H4 (cell line): ENCODE measurements at regions not wholly inside any gene's neighbourhood (a gene's known extent, or its start where the extent isn't known, plus 50 kb on each side); places are given as distances from the start of the nearest gene placed in this dataset.
A peak's percentile ranks its signal among the peaks of the same experiment; 100 is the strongest.

ENCODE experiments used
- DNase-seq: peaks from one replicate; pipeline ENCODE4 v3.0.0-alpha.2; 2015; ENCODE audit warnings: low spot score

DNA sequence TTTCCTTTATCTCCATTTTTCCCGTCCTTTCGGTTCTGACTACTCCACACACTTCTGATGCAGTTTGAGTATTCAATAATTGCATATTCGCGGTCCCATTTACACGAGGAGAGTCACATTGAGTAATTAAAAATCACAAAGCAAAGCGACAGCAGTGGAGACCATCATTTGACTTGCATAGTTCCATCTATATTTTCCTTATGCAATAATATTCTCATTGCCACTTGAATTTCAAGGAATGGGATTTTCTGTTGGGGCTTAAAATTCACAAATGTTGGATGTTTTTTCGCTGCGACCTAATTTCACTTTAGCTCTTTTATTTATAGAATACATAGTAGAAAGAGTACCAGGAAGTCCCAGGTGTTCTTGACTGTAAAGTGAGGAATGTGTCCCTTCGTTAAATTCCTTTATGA, 186.8 kb downstream of the ZEB2 start:
- DNase-seq: no peak

DNA sequence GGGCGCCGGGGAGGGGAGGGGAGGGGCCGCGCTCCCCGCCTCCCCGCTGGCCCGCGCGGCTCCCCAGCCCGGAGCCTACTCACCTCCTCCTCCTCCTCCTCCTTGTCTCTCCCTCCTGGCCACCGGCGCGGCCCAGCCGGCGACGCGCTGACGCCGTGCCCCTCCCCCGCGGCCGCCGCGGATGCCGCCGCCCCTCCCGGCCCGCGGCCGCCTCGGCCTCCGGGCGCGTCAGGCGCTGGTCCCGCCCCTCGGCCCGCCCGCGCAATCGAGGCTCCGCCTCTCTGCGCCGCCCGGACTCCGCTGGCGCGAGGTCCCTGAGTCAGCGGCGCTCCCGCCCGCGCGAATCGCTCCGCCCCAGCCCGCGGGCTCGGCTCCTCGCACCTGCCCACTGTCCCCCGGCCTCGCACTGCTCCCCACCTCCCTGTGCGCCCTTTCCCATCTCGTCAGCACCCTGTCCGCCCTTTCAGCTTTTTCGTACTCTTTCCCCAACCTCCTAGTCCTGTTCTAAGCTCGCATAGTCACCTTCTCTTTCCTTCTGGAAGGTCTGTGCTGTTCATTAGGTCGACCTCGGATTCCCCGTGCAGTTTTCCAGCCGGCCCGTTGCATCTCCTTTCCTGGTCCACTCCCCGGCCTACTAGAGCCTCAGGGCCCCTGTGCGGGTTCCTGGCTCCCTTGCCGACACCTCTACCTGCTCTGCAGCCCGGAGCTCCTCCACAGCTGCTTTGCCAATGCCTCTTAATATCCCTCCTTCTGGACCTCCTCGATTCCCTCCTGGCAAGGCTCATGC, 187.4 kb downstream of the ZEB2 start:
- DNase-seq: peak; percentile 84

DNA sequence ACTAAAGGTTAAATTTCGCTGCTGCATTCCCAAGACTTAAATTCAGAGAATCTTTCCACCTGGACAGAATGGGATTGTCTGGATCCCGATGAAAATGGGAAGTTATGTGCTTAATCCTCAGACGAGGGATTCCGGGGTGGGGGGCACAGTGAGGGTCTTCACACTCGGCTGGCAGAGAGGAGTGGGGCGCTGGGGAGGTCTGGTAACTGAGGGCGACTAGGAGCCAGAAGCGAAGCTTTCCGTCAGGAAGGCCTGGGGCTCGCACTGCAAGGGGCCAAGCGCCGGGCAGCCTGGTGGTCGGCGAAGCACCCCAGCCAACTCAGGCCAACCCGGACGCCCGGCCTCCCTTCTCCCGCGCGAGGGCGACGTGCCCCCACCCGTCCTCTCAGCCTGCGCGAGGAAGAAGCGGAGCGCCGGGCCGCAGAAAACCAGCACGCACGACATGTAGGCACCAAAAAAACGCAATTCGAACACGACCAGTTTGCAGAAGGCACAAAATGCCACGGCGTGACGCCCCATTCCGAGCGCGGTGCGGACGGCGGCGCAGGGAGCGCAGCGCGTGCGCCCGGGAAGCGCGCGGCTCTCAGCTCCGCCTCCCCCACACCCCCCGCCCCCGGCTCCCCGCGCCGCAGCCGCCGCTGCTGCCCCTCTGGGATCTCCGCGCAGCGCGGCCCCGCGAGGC, 188.1 kb downstream of the ZEB2 start:
- peak; percentile 58 for DNase-seq

DNA sequence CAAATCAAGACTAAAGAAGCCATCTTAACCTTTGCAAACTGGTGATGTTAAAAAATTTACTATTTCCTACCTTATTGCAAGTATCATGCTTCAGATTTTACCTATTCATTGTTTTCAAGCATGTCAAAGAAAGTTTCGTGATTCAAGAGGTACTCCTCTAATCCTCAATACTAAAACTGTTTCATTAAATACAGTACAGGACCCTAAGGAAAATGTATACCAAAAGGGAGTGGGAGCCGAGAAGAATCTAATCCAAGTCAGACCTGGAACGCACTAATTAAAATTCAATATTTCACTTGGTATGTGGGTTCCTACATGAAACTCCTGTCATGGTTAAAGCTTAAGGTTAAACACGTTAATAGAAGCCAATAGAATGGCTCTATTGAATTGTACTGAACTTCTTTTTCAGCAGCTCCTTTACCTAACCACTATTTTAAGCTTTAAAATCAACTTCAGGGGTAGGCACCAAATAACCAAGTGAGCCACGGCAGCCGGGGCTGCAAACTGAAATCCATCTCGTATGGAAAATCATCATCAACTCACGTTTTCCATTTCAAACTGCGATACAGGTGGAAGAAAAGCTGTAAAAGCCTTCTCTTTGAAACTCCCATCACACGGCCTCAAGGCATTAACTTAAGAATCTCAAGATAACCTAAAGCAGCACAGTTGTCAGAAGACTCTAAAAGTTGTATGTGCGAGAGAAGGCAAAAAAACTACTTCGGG, 188.8 kb downstream of the ZEB2 start:
- no peak for DNase-seq

DNA sequence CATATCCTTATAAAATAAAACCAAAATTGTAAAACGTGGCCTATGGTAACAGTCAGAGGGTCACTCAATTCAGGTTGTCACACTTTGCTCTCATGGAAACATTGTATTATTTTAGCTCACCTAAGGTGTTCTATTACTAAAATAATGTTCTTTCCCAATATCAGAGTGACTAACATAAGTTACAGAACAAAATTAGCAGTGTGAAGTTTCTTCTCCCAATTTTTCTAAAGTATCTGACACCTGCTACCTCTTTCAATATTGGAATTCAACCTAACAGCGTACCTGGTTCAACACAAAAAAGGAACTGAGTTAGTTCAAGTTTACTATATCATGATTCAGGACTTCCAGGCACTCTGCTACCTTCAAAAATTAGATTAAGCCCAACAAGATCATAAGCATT, 190.4 kb downstream of the ZEB2 start:
- DNase-seq: no peak

DNA sequence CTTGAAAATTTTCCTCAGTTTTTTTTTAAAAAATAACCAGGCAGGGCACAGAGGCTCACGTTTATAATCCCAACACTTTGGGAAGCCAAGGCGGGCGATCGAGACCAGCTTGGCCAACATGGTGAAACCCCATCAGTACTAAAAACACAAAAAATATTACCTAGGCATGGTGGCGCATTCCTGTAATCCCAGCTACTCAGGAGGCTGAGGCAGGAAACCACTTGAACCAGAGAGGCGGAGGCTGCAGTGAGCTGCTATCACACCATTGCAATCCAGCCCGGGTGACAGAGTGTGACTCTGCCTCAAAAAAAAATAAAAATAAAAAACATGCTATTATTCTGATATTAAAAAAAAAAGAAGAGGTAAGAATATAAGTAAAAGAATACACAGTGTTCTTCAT, 191.0 kb downstream of the ZEB2 start:
- DNase-seq: no peak

DNA sequence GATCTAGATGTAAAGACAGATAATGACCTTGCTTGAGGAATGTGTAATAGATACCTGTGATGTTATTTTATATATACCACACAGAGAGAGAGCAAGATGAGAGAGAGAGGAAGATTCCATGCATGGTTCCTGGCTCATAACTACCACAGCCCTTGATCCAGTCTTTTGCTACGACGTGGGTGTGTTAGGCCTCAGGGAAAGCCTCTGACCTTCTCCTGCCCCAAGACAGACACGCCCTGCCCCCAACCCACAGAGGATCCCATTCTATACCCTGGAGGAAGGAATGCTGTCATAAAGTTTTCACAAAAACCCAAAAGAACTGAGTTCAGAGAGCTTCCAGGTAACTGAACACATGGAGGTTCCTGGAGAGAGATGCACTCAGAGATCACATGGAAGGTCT, 193.1 kb downstream of the ZEB2 start:
- no peak for DNase-seq

DNA sequence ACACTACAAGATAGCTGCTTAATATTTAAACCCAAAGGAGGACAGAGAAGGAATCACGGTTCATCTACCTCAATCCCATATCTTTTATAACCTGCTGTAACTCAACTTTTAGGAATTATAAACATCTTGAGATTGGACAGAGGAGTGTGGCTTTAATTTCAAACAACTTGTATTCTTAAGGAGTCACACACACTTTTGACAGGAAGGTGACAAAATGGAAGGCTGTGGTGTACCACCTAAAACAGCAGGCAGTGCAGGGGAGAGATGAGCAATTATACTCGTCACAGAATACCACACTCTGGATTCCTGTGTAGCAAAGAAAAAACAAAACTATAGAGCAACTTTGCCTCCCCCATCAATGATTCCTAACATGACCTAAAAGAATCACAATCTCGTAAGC, 194.8 kb downstream of the ZEB2 start:
- DNase-seq: no peak

DNA sequence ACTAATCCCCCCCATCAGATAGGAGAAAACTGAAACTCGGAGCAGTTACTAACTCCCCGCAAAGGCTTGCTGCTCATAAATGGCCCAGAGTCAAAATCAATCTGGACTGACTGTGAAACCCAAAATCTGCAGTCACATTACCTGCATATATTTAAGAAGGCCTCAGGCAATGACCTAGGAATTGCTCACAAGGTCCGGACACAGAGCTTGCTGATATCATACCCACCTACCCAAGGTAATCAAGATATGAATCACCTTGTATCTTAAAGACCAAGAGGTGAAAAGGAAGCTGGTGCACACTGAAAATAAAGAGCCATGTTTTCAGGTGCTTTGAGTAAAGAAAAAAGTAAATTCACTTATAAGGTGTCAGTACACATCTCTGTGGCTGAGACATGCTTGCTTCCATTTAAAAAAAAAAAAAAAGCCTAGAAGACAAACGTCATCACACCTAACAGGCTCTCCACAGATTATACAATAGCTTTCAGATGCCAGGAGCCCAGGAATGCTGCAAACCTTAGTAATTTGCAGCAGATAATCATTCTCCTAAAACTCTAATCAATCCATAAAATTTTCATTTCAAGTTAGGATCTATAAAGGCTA, 195.4 kb downstream of the ZEB2 start:
- DNase-seq: no peak

DNA sequence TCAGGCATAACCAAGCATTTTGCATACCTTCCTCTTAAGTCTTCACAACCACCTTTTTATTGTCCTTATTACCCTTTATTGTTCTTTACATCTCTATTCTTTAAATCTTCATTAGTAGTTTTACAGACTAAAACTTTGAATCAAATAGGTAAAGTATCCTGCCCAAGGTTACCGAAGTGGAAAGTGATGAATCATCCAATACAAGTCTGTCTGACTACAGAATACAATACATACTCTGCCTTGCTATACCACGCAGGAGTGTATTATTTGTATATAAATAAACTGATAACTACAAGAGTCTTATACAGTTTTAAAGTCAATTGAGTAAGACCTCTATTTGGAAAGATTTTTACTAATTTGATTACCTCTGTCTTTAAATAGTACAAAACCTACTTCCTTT, 196.0 kb downstream of the ZEB2 start:
- DNase-seq: no peak

DNA sequence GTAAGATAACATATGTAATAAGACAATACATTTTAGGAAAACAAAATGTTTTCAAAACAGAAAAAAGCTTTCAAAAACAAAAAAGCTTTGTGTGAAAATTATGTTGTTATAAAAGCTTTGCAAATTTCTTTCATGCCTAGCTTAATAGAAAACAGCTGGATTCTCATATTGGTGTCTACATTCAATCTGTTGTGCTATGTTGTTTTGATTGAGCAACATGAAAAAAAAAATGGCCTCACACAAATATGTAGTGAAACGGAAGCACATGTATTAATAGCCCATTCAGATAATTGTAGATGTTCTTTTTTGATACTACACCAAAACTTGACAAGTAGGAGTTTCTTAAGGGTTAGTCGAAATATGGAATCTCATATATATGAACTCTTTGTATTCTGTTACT, 197.5 kb downstream of the ZEB2 start:
- DNase-seq: no peak

DNA sequence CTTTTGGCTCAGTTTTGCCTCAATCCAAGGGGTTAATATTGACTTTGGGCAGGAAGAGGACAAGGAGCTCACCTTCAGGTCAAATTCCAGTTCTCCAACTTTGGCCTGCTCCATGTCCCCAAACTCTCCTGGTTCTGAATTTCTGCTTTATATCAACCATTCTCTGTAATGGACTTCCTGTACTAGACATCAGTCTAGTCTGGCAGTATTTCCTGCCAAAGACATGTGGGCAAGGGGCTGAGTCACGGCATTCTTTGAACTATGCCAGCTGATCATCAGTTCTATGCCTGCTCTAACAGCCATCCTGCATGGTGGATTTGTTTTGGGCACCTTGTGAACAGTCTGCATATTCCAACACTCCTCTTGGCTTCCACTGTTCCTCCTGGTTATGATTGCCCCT, 199.4 kb downstream of the ZEB2 start:
- peak; percentile 75 for DNase-seq

DNA sequence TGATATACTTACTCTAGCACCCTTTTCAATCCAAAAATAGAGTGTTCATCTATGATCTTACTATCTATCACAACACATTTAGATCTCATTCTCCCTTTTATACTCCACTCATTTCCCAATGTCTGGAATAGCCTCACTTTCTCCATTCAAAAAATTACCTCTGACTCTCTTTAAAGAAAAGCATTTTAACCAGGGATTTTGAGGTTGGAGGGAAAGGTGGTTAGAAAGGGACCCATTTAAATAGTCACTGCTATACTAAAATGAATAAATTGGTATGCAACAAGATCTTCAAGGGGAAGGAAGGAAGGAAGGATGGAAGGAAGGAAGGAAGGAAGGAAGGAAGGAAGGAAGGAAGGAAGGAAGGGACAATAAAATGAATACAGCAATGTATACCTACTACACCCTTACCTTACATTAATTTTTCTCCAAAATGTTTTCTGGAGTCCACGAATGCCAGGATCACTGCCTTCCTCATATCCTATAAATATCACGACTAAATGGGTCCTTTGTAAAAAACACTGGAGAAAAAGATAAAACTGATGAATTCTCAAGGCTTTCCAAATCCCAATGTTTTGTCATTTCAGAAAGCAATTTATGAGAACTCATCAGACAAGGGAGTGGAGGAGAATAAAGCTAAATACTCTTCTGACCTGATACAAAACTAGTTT, 202.7 kb downstream of the ZEB2 start:
- no peak for DNase-seq

DNA sequence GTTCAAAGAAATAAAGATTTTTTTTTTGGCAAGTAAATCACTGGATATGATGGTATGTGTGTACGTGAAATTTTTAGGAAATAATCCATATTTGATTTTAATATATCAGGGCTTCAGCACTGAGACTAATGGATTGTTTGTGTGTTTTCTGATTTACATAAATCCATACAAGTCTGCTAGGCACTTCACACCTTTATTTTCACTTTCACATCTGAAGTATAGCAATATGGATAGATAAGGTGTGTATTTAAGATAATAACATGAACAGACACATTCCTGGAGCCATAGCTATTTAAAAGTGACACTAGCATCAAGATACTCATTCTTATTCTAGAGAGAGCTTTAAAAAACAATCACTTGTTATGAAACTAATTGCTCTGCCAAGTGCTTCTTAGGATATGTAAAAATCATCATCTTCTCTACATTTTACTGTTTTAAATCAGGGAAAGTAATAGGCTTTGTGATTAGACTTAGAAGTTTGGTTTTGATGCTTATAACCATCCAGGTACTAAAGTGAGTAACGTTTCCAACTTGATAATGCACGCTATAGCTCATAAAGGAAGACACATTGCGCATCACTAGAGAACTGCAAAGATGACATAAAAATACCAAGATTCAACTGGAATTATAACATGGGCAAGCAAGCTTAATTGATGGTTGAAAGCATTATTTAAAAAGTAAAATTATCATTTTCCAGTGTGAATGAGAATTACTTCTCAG, 208.9 kb downstream of the ZEB2 start:
- no peak for DNase-seq

DNA sequence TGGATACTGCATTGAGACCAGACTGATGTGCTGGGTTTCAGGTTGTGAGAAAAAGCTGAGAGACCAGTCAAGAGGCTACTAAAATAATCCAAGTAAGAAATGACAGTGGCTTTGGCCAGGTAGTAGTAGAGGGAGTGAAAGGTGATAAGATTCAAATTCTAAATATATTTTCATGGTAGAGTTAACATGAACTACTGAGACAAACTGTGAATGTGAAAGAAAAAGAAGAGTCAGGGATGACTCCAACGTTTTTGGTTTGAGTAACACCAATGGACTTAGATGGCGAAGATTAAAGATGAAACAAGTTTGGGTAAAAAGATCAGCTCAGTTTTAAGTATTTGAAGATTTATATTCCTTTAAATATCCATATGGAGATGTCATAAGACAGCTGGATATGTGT, 209.4 kb downstream of the ZEB2 start:
- DNase-seq: no peak

DNA sequence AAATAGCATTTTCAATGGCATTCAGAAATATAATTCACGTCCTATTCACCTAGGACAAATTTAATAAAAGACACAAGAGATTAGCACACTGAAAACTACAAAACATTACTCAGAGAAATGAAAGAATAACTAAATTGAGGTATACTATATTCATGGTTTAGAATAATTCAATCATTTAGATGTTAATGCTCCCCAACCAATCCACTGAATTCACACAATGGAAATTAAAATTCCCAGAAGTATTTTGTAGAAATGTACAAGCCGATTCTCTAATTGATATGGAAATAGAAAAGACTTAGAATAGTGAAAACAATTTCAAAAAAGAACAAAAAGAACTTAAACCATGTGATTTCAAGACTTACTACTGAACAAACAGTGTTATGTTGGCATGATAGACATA, 212.2 kb downstream of the ZEB2 start:
- DNase-seq: no peak

DNA sequence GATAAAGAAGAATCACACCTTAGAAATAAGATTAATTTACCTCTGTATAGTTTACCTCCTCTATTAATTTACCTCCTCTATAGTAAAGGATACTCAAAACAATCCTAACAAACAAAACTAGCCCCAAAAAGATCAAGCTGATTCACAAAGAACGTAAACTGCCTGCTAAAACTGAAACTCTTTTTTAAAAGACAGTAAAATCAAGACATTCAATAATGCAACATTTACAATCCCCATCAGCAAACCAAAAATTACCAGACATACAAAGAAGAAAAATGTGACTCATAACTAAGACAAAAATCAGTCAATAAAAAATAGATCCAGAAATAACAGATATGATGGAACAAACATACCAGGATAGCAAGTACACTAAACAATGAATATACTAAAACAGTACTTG, 215.7 kb downstream of the ZEB2 start:
- no peak for DNase-seq

DNA sequence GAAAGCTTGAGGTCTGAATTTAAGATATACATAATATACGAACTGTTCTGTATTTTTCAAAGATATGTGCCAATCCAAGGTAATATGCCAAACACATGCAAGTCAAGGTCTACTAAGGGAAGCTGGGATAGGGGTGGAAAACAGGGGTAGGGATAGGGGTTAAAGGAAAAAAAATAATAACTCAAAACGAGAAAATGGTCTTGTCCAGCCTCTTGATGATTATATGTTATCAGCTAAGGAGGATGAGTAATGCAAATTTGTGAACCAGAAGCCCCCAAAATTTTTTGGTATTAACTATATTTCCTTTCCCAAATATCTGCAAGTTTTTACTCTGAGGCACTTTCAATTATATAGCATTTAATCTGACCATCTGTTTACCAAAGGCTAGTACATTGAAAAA, 219.3 kb downstream of the ZEB2 start:
- no peak for DNase-seq

DNA sequence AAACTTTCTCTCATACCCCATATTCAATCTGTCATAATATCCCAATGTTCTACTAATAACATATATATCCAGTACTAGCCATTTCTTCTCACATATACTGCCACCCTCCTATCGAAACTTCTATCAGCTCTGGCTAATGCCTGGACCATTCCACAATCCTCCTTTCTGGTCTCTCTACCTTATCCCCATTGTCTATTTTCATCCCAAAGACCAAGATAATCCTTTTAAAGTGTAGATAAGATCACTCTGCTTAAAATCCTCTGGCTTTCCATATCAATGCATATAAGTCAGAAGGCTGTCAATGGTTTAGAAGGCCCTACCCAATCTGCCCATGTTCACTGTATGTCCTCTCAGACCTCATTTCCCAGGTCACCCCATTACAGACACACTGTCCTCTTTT, 229.6 kb downstream of the ZEB2 start:
- DNase-seq: no peak

DNA sequence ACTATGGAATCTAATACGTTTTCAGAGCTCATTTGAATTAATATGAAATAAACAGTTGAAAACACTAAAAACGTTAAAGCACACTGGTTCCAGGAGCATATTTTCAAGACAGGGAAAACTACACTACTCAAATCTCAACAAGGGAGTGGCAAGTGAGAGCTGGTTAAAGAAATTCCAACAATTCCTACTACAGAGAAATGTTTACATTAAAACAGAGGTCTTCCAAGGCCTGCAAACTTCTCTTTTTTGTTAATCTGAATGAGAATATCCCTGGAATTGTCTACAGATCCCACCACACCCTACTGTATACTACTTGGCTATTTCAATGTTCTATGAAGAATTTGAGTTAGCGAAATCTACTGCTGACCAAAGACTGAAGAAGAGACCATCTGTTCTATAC, 231.5 kb downstream of the ZEB2 start:
- DNase-seq: no peak

DNA sequence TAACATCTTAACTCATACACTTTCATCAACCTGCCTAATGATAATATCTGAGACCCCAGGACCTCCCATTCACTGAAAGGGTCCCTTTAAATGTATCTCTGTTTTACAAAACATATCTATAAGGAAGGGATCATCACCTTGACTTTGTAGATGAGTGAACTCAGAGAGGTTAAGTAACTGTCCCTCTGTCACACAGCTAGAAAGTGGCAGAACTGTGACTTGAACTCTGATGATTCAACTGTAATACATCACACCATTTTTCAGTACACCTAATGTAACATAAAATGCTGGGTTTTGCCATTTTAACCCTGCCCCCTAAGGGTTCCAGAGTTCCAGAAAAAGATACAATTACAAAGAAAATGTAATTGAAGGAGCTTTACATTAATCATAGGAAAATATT, 234.6 kb downstream of the ZEB2 start:
- no peak for DNase-seq
